ENCODE measurements at regions not wholly inside any gene's neighbourhood (a gene's known extent, or its start where the extent isn't known, plus 50 kb on each side); places are given as distances from the start of the nearest gene placed in this dataset.

DNA sequence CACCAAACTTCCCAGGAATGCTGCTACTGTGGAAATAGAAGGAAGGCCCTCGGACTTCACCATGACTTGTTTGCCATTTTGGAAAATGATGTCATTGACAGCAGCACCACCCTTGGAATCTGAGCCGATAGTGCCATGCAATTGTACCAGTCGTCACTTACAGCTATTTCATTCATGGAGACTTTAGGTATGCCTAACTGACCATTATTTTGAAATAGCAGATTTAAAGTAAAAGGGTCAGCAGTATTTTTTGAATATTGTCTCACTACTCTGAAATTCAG, 66.0 kb upstream of the ARL8B start (continued):
- TF ChIP-seq, protein P1, sequence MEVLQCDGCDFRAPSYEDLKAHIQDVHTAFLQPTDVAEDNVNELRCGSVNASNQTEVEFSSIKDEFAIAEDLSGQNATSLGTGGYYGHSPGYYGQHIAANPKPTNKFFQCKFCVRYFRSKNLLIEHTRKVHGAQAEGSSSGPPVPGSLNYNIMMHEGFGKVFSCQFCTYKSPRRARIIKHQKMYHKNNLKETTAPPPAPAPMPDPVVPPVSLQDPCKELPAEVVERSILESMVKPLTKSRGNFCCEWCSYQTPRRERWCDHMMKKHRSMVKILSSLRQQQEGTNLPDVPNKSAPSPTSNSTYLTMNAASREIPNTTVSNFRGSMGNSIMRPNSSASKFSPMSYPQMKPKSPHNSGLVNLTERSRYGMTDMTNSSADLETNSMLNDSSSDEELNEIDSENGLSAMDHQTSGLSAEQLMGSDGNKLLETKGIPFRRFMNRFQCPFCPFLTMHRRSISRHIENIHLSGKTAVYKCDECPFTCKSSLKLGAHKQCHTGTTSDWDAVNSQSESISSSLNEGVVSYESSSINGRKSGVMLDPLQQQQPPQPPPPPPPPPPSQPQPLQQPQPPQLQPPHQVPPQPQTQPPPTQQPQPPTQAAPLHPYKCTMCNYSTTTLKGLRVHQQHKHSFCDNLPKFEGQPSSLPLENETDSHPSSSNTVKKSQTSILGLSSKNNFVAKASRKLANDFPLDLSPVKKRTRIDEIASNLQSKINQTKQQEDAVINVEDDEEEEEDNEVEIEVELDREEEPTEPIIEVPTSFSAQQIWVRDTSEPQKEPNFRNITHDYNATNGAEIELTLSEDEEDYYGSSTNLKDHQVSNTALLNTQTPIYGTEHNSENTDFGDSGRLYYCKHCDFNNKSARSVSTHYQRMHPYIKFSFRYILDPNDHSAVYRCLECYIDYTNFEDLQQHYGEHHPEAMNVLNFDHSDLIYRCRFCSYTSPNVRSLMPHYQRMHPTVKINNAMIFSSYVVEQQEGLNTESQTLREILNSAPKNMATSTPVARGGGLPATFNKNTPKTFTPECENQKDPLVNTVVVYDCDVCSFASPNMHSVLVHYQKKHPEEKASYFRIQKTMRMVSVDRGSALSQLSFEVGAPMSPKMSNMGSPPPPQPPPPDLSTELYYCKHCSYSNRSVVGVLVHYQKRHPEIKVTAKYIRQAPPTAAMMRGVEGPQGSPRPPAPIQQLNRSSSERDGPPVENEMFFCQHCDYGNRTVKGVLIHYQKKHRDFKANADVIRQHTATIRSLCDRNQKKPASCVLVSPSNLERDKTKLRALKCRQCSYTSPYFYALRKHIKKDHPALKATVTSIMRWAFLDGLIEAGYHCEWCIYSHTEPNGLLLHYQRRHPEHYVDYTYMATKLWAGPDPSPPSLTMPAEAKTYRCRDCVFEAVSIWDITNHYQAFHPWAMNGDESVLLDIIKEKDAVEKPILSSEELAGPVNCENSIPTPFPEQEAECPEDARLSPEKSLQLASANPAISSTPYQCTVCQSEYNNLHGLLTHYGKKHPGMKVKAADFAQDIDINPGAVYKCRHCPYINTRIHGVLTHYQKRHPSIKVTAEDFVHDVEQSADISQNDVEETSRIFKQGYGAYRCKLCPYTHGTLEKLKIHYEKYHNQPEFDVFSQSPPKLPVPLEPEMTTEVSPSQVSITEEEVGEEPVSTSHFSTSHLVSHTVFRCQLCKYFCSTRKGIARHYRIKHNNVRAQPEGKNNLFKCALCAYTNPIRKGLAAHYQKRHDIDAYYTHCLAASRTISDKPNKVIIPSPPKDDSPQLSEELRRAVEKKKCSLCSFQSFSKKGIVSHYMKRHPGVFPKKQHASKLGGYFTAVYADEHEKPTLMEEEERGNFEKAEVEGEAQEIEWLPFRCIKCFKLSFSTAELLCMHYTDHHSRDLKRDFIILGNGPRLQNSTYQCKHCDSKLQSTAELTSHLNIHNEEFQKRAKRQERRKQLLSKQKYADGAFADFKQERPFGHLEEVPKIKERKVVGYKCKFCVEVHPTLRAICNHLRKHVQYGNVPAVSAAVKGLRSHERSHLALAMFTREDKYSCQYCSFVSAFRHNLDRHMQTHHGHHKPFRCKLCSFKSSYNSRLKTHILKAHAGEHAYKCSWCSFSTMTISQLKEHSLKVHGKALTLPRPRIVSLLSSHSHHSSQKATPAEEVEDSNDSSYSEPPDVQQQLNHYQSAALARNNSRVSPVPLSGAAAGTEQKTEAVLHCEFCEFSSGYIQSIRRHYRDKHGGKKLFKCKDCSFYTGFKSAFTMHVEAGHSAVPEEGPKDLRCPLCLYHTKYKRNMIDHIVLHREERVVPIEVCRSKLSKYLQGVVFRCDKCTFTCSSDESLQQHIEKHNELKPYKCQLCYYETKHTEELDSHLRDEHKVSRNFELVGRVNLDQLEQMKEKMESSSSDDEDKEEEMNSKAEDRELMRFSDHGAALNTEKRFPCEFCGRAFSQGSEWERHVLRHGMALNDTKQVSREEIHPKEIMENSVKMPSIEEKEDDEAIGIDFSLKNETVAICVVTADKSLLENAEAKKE (CRISPR knock-in tag; IDR thresholded peaks at IDR 0.05): no peak
- TF ChIP-seq, protein P2, sequence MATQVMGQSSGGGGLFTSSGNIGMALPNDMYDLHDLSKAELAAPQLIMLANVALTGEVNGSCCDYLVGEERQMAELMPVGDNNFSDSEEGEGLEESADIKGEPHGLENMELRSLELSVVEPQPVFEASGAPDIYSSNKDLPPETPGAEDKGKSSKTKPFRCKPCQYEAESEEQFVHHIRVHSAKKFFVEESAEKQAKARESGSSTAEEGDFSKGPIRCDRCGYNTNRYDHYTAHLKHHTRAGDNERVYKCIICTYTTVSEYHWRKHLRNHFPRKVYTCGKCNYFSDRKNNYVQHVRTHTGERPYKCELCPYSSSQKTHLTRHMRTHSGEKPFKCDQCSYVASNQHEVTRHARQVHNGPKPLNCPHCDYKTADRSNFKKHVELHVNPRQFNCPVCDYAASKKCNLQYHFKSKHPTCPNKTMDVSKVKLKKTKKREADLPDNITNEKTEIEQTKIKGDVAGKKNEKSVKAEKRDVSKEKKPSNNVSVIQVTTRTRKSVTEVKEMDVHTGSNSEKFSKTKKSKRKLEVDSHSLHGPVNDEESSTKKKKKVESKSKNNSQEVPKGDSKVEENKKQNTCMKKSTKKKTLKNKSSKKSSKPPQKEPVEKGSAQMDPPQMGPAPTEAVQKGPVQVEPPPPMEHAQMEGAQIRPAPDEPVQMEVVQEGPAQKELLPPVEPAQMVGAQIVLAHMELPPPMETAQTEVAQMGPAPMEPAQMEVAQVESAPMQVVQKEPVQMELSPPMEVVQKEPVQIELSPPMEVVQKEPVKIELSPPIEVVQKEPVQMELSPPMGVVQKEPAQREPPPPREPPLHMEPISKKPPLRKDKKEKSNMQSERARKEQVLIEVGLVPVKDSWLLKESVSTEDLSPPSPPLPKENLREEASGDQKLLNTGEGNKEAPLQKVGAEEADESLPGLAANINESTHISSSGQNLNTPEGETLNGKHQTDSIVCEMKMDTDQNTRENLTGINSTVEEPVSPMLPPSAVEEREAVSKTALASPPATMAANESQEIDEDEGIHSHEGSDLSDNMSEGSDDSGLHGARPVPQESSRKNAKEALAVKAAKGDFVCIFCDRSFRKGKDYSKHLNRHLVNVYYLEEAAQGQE (IDR thresholded peaks at IDR 0.05; ENCODE audit: unreplicated experiment): no peak
- TF ChIP-seq JUNB (IDR thresholded peaks at IDR 0.05; ENCODE audit: unreplicated experiment): no peak
- no peak for TF ChIP-seq ZNF114 (CRISPR knock-in tag; IDR thresholded peaks at IDR 0.05)

DNA sequence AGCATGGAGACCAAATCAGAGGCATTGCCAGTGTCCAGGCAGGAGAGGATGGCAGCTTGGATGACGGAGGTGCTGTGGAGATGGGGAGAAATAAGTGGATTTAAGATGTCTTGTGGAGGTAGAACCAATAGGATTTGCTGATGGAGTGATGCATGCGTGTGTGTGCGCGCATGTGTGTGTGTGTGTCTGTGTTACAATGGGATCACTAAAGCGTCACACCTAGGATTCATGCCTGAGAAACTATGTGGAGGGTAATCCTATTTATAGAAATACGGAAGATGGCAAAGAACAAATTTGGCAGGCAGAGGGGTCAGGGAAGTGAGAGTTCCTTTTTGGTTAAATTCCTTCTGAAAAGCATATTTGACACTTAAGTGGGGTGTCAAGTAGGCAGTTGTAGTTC, 64.8 kb upstream of the ARL8B start:
- Mint-ChIP-seq H3K4me1 (no peaks in the 10 kb centered on the region), H3K27me3 (ENCODE audit: insufficient read depth, low read depth, poor library complexity) (no peaks in the 10 kb centered on the region), H3K27ac (no peak overlapping the region), H3K4me3 (no peak overlapping the region), H3K9me3 (no peaks in the 10 kb centered on the region), H3K36me3 (ENCODE audit: low read depth) (no peaks in the 10 kb centered on the region)
- H3K9me2 ChIP-seq (ENCODE audit: insufficient read depth): no peaks in the 10 kb centered on the region
- H3F3A ChIP-seq (replicated peaks; ENCODE audit: low read depth): no peaks in the 10 kb centered on the region
- H2AFZ ChIP-seq: 0 out of 2 replicates have a peak overlapping the region, but pooled peaks have one; percentile 43
- no peaks in the 10 kb centered on the region for H4K20me1 ChIP-seq (replicated peaks; ENCODE audit: insufficient read depth)
- H3K4me2 ChIP-seq: no peak overlapping the region
- H3K4me1 ChIP-seq (ENCODE audit: insufficient read depth): no peaks in the 10 kb centered on the region
- no peaks in the 10 kb centered on the region for H3K36me3 ChIP-seq (ENCODE audit: insufficient read depth)
- ATAC-seq: no peak
- no peak overlapping the region for H3K27ac ChIP-seq (ENCODE audit: low read depth)
- DNase-seq (ENCODE audit: low spot score): no peak
- H3K27me3 ChIP-seq (ENCODE audit: insufficient read depth): no peaks in the 10 kb centered on the region
- no peaks in the 10 kb centered on the region for H3K79me2 ChIP-seq (replicated peaks; ENCODE audit: insufficient read depth)
- H3K4me3 ChIP-seq: no peak overlapping the region
- no peak for TF ChIP-seq JUNB (IDR thresholded peaks at IDR 0.05; ENCODE audit: unreplicated experiment)
- no peak for TF ChIP-seq ZNF331 (CRISPR knock-in tag; IDR thresholded peaks at IDR 0.05; ENCODE audit: low read depth)
- no peak for TF ChIP-seq EZH2phosphoT487 (IDR thresholded peaks at IDR 0.05; ENCODE audit: unreplicated experiment)
- no peak for TF ChIP-seq EZH2 (IDR thresholded peaks at IDR 0.05; ENCODE audit: low read depth, unreplicated experiment)
- TF ChIP-seq, protein P3, sequence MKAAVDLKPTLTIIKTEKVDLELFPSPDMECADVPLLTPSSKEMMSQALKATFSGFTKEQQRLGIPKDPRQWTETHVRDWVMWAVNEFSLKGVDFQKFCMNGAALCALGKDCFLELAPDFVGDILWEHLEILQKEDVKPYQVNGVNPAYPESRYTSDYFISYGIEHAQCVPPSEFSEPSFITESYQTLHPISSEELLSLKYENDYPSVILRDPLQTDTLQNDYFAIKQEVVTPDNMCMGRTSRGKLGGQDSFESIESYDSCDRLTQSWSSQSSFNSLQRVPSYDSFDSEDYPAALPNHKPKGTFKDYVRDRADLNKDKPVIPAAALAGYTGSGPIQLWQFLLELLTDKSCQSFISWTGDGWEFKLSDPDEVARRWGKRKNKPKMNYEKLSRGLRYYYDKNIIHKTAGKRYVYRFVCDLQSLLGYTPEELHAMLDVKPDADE (IDR thresholded peaks at IDR 0.05): no peak
- no peak for TF ChIP-seq STAT1 (IDR thresholded peaks at IDR 0.05; ENCODE audit: unreplicated experiment)
- TF ChIP-seq CREB1 (CRISPR knock-in tag; IDR thresholded peaks at IDR 0.05; ENCODE audit: low read depth): no peak
- TF ChIP-seq, protein P2 (IDR thresholded peaks at IDR 0.05; ENCODE audit: unreplicated experiment): no peak
- no peak for TF ChIP-seq ZNF114 (CRISPR knock-in tag; IDR thresholded peaks at IDR 0.05)
